Activated naive CD4-positive, alpha-beta T cell treated with anti-CD3 and anti-CD28 coated beads, Interleukin-2, amount 50 U/mL, for 72 hours (primary cell): ENCODE measurements at regions not wholly inside any gene's neighbourhood (a gene's known extent, or its start where the extent isn't known, plus 50 kb on each side); places are given as distances from the start of the nearest gene placed in this dataset.

ENCODE experiments used
- ATAC-seq, 2 donors: fragments of 150-1000 bp; cut with Tn5 transposase; 2 replicates each; pipeline ENCODE4 v1.10.0; 2021; ENCODE audit warnings: mild to moderate bottlenecking in 2 of 2, moderate library complexity in 2 of 2
- DNase-seq, 2 donors: peaks; one replicate each; pipeline ENCODE4 v3.0.0; 2021 to 2022; ENCODE audit warnings: low spot score in 2 of 2
- H3K27ac Mint-ChIP-seq, 2 donors: one replicate each; pipeline ENCODE4 v1.8.0; 2022; ENCODE audit warnings: mild to moderate bottlenecking in 2 of 2, mixed read lengths in 2 of 2
- H3K36me3 Mint-ChIP-seq, 2 donors: one replicate each; pipeline ENCODE4 v1.8.0; 2022; ENCODE audit warnings: mixed read lengths in 2 of 2
- H3K9me3 Mint-ChIP-seq, 2 donors: one replicate each; pipeline ENCODE4 v1.8.0; 2022; ENCODE audit warnings: mixed read lengths in 2 of 2

DNA sequence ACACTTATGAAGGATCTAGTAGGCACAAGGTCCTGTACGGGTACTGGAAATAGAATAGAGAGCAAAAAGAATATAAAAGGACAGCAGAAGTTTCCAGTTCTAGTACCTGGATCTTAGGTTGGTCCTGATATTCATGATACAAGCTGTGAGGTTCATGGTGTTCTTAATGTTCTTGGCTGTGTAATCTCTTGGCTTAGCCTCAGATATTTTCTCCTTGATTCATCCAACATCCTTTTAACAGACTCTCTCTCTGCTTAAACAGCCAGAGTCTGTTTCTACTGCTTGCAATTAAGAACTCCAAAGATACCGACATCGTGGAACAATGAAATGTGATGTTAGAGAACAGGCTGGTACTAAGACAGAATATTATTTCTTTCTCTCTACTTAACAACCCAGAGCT lies 49.9 kb downstream of the CNTN3 start:
- no peaks in the 10 kb centered on the region for H3K36me3 Mint-ChIP-seq
- H3K9me3 Mint-ChIP-seq: peaks cover 24 to 26% of the 10 kb centered on the region in 2 donors
- DNase-seq: no peak
- ATAC-seq: no peak
- no peak overlapping the region for H3K27ac Mint-ChIP-seq

DNA sequence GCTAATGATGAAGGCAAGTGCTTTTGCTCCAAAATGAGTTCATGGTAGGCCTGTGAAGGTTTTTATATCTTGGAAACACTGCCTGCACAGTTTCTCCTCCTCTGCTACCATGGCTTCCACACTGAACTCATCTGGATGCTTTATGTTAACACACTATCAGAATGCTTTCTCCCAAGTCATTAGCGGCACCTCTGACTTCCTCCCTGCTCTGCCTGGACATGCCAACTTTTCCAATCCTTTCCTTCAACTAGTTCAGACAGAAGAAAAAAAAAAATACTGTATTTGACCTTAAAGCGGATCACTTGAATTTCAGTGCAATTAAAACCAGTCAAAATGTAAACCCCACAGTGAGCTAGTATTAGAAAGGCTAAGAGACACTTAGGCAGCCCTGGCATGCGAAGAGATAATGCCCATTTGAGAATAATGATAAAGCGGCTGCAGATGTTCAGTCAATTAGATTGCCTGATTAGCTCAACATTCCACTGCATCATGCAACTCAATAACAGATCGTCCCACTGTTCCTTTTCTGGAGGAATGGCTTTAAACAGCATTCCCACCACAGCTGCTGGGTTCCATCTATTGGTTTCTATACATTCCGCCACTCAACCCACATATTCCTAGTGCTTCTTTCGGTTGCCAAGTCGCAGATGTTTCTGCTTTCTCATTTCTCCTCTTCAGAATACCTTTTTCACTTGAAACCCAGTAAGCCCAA lies 51.7 kb downstream of the CNTN3 start:
- no peak overlapping the region for H3K27ac Mint-ChIP-seq

DNA sequence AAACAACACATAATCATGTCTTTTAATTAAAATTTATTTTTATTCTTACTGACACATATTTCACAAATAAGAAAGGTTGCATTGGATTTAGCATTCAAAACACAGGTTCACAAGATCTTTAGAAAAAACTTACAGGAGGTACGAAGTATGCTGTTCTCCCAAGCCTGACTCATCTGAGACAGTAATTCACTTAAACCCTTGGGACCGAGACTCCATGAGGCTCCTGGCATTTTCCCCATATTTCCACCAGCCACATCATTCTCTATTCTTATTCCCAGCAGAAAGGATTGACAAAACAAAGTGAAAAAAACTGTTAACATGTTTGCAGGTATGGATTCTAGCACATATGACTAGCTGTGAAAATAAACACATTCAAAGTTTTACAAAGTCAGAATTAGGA lies 52.6 kb downstream of the CNTN3 start:
- Mint-ChIP-seq H3K27ac (no peak overlapping the region), H3K9me3 (peaks cover 27 to 32% of the 10 kb centered on the region in 2 donors), H3K36me3 (no peaks in the 10 kb centered on the region)
- DNase-seq (no peak), ATAC-seq (no peak)

More for the DNA sequence above, 51.7 kb downstream of the CNTN3 start:
- Mint-ChIP-seq H3K36me3 (no peaks in the 10 kb centered on the region), H3K9me3 (peaks cover 28 to 31% of the 10 kb centered on the region in 2 donors)
- DNase-seq (no peak), ATAC-seq (no peak)

DNA sequence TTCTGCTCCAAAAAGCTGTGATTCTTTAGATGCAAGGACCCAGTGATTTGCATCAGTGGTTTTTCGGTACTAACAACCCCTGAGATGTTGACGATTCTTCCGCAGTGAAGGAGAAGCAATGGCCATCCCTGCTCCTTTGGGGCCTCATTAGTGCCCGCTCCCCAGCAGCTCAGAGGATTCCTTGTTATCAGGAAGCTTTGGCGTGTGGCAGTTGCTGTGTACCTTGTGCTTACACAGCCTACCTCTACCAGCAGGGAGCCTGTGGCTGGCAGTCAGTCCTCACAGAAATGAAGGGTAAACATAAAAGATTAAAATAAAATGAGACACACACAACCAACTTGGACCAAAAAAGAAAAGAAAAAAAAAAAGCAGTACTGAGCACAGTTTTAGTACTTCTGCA lies 55.2 kb downstream of the CNTN3 start:
- peaks cover 0 to 4% of the 10 kb centered on the region in 2 donors for H3K36me3 Mint-ChIP-seq
- peaks cover 19 to 26% of the 10 kb centered on the region in 2 donors for H3K9me3 Mint-ChIP-seq
- ATAC-seq (no peak), DNase-seq (no peak)
- no peak overlapping the region for H3K27ac Mint-ChIP-seq

DNA sequence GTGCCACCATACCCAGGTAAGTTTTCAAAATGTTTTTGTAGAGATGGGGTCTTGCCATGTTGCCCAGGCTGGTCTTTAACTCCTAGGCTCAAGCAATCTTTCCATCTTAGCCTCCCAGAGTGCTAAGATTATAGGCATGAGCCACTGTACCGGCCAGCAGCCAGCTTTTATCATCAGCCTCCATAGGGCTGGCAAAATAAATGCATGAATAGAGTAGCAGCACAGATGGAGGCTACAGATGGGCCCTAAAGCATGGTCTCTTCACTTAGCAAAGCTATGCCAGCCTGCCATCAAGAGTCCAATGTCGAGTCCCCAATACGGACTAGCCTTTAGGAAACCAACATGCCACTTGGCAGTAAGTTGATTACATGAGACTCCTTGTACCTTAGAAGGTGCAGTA lies 63.8 kb downstream of the CNTN3 start:
- DNase-seq (no peak), ATAC-seq (no peak)
- Mint-ChIP-seq H3K27ac (no peak overlapping the region), H3K36me3 (peaks cover 6 to 8% of the 10 kb centered on the region in 2 donors), H3K9me3 (peaks cover 33 to 42% of the 10 kb centered on the region in 2 donors)

DNA sequence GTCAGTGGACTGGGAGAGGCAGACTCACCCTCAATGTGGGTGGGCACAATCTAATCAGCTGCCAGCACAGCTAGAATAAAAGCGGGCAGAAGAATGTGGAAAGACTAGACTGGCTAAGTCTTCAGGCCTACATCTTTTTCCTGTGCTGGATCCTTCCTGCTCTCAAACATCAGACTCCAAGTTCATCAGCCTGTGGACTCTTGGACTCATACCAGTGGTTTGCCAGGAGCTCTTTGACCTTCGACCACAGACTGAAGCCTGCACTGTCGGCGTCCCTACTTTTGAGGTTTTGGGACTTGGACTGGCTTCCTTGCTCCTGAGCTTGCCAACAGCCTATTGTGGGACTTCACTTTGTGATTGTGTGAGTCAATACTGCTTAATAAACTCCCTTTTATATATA lies 68.0 kb downstream of the CNTN3 start:
- ATAC-seq: no peak
- no peak for DNase-seq
- H3K36me3 Mint-ChIP-seq: no peaks in the 10 kb centered on the region
- no peak overlapping the region for H3K27ac Mint-ChIP-seq
- peaks cover 15 to 21% of the 10 kb centered on the region in 2 donors for H3K9me3 Mint-ChIP-seq

DNA sequence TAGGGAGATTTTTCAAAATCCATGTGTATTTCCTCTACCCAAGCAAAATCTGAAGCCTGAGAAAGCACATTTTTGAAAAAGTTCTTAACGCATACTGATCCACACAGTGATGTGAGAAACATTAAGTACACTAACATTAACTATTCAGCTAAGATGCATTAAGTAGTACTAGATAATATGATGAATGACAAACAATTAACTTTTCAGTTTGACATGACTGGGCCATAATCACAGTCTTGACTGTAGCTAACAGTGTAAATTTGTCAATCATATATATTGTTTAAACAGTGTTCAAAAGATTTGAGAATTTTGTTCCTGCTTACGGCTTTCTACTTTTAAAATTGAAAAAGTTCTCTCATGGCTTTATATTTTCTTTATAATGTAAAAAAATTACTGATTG lies 72.0 kb downstream of the CNTN3 start:
- H3K27ac Mint-ChIP-seq: no peak overlapping the region
- H3K9me3 Mint-ChIP-seq: peaks cover 0 to 7% of the 10 kb centered on the region in 2 donors
- DNase-seq (no peak), ATAC-seq (no peak)
- H3K36me3 Mint-ChIP-seq: peaks cover 0 to 2% of the 10 kb centered on the region in 2 donors

DNA sequence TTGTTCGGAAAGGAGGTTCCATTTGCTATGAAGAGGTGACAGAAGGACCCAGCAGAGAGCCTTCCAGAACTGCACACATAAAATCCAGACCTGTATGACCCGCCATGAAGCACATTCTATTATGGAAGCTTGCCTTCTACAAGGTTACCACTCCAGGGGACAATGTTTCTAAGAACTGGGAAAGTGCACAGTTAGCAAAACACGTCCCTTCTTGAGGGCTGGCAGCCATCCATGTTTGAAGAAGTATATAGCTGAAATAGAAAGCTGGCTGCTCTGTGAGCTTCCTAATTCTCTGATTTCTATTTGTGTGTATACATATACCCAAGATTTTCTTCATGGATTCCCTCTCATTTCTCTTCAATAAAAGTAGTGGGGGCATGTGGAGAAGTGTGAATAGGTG lies 74.6 kb downstream of the CNTN3 start:
- H3K9me3 Mint-ChIP-seq: peaks cover 6 to 8% of the 10 kb centered on the region in 2 donors
- H3K27ac Mint-ChIP-seq: no peak overlapping the region
- DNase-seq (no peak), ATAC-seq (no peak)
- peaks cover 0 to 4% of the 10 kb centered on the region in 2 donors for H3K36me3 Mint-ChIP-seq

DNA sequence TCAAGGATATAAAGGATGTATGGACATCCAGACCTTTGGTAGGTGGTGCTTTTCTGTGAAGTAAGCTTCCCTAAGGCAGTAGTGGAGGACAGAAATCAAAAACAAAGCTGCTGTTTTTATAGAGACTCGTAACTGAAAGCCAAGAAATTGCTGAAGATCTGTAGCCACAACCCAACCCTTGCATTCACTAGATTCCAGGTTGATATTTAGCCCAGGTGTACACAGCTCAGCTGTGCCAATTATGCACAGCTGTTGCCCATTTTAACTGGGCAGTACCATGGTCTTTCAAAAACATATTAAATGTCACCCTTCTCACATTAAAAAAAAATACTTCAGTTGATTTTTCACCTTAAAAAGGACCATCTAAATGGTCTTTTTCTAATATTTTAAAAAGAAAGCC lies 75.8 kb downstream of the CNTN3 start:
- H3K27ac Mint-ChIP-seq: no peak overlapping the region
- no peak for ATAC-seq

DNA sequence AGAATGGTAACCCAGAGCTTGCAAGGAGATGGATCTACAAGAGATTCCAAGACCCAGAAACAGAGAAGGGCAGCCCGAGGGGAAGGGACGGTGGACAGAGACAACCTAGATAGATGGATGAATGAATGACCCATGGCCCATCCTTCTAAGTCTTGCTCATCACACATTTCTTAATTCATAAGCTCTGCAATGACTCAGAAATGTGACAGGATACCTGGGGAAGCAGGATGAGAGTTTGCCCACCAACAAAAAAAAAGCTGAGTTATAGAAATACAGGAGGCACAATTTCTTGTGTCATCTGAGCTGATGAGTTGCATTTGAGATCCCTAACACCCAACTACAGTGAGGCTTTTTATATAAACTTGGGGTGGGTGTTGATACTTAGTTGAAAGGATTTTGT lies 76.6 kb downstream of the CNTN3 start:
- Mint-ChIP-seq H3K36me3 (peaks cover 0 to 4% of the 10 kb centered on the region in 2 donors), H3K27ac (no peak overlapping the region), H3K9me3 (peaks cover 8 to 10% of the 10 kb centered on the region in 2 donors)
- DNase-seq: no peak
- ATAC-seq: no peak

More for the DNA sequence above, 75.8 kb downstream of the CNTN3 start:
- Mint-ChIP-seq H3K36me3 (peaks cover 0 to 4% of the 10 kb centered on the region in 2 donors), H3K9me3 (peaks cover 6 to 8% of the 10 kb centered on the region in 2 donors)
- no peak for DNase-seq

DNA sequence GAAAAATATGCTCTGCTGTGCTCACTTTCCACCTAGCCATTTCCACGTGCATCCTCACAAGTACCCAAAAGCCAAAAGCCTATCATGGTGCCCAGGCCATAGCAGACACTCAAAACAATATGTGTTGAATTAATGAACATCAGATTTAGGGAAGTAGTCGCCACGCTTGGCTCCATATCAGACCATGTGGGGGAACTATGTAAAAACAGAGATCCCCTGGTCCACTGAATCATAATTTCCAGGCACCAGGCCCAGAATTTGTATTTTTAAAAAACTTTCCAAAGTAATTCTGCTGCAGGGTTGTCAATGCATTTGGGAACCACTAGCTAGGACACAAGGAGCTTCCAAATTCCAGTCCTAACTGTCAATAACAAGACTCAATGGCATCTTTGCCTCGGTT lies 77.3 kb downstream of the CNTN3 start:
- peaks cover 8 to 10% of the 10 kb centered on the region in 2 donors for H3K9me3 Mint-ChIP-seq
- no peak overlapping the region for H3K27ac Mint-ChIP-seq
- ATAC-seq (no peak), DNase-seq (no peak)
- H3K36me3 Mint-ChIP-seq: peaks cover 0 to 4% of the 10 kb centered on the region in 2 donors

DNA sequence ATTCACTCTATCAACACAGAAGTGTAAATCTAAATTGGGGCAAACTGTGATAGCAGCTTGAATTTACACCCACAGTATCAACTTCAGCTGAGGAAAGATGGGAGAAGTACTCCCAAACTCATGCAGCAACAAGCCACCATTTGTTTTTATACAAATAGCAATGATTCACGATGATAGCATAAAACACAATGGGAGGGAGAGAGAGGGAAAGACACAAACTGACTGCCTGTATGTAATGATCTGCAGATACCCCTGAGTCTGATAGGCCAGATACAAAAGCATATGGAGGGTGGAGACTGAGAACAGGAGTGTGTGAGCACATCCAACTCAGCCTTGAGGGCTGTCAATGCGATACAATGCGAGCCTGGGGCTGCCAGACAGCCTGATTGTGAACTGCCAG lies 79.2 kb downstream of the CNTN3 start:
- ATAC-seq (no peak), DNase-seq (no peak)
- Mint-ChIP-seq H3K9me3 (peaks cover 14 to 16% of the 10 kb centered on the region in 2 donors), H3K36me3 (peaks cover 0 to 4% of the 10 kb centered on the region in 2 donors), H3K27ac (no peak overlapping the region)

DNA sequence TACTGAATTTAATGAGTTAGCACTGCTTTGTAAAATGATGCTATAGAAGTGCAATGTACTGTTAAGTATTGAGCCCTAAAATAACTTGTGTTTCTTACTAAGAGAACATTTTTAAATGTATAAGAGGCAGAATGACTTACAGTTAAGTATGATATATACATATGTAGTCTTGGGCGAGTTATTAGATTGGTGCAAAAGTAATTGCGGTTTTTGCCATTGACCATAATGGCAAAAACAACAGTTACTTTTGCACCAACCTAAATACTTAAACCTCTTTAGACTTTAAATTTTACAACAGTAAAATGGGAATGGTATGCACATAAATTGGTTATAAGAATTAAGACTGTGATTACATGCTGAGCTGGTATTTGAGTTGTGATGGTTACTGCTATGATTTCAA lies 79.8 kb downstream of the CNTN3 start:
- DNase-seq (no peak), ATAC-seq (no peak)
- Mint-ChIP-seq H3K27ac (no peak overlapping the region), H3K9me3 (peaks cover 14 to 16% of the 10 kb centered on the region in 2 donors), H3K36me3 (peaks cover 0 to 4% of the 10 kb centered on the region in 2 donors)

DNA sequence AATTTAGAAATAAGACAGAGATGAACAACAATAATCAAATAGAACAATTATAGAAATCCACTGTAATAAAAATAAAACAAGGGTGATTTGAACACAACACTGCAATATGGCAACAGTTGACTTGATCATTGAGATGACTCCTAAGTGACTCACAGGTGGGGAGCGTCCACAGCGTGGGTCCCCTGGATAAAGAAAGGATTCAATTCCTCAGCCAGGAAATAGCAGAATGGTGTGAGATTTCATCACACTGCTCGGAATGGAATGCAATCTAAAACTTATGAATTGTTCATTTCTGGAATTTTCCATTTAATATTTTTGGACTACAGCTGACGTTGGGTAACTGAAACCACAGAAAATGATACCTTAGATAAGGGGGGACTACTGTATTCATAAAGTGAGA lies 82.0 kb downstream of the CNTN3 start:
- Mint-ChIP-seq H3K27ac (no peak overlapping the region), H3K9me3 (peaks cover 12 to 14% of the 10 kb centered on the region in 2 donors), H3K36me3 (peaks cover 0 to 2% of the 10 kb centered on the region in 2 donors)
- ATAC-seq (no peak), DNase-seq (no peak)

DNA sequence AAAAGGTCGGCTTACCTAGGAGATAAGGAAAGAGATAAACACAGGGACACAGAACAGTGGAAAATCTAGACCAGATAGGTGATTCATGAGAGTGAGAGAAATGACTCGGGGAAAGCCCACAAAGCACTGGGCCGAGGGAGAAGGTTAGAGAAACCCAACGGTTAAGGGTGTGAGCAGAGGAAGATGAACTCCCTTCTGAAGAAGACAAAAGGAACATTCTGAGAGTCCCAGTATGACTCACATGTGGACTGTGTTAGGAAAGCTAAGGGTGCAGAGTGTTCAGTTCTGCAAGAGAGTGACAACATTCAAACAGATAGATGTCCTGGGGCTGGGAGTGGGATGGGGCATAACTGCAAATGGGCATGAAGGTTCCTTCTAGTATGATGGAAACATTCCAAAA lies 83.0 kb downstream of the CNTN3 start:
- no peak for DNase-seq
- no peak overlapping the region for H3K27ac Mint-ChIP-seq
- ATAC-seq: no peak
- H3K9me3 Mint-ChIP-seq: peaks cover 8 to 14% of the 10 kb centered on the region in 2 donors
- no peaks in the 10 kb centered on the region for H3K36me3 Mint-ChIP-seq

DNA sequence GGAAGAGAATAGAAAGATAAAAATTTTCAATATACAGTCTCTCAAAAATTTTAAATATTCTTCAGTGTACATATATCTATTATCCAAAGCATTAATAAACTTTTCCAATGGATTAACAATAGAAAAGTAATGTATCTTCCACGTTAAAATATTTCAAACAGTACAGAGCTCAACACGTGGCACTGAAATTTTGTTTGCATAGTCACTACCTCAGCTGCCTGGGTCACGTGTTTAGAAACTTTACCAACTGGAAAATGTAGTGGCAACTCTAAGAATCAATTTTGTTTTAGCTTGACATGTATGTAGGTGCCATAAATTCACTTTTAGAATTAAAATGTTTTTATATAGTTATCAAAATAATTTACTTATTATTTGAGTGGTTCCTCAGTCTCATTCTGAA lies 85.3 kb downstream of the CNTN3 start:
- peaks cover 8 to 18% of the 10 kb centered on the region in 2 donors for H3K9me3 Mint-ChIP-seq
- no peak overlapping the region for H3K27ac Mint-ChIP-seq
- no peak for ATAC-seq
- no peaks in the 10 kb centered on the region for H3K36me3 Mint-ChIP-seq
- DNase-seq: no peak

DNA sequence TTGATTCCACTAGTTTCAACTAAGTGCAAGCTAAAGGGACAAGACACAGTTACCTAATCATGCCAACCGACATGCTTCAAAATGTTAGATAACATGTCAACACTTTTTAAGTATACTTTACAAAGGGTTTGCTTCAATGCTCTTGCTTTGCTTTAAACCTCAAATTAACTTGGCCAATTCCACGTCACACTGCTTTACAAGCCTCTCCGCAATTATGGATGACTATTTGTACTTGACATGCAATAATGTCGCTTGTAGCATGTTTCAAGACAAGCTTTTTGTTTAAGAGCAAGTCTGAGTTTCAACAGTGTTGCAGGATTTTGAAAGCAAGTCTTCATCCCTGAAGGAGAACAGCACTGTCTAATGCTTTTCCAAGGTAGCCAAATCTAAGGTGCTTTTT lies 86.9 kb downstream of the CNTN3 start:
- H3K27ac Mint-ChIP-seq: no peak overlapping the region
- DNase-seq: no peak
- no peak for ATAC-seq

DNA sequence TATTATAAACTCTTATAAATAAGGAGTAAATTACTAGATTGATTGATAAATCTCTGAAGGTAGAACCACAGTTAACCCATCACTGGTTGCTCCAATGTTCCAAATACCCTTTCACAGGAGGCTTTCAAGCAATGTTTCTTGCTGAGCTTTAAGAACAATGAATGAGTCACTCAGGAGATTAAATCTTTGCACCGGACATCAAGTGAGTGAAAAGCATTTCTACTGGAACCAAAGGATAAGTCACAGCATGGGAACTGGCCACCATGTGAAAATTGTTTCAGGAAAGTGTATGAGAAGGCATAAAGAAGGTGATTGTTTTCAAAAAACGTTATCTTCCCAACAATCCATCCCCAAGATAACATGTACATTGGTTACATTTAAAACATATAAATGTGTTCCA lies 90.6 kb downstream of the CNTN3 start:
- Mint-ChIP-seq H3K27ac (no peak overlapping the region), H3K9me3 (peaks cover 0 to 7% of the 10 kb centered on the region in 2 donors), H3K36me3 (no peaks in the 10 kb centered on the region)
- ATAC-seq: no peak
- DNase-seq: no peak

More for the DNA sequence above, 86.9 kb downstream of the CNTN3 start:
- H3K36me3 Mint-ChIP-seq: no peaks in the 10 kb centered on the region
- peaks cover 4 to 18% of the 10 kb centered on the region in 2 donors for H3K9me3 Mint-ChIP-seq
